HG02885 (cell line): ENCODE measurements at regions not wholly inside any gene's neighbourhood (a gene's known extent, or its start where the extent isn't known, plus 50 kb on each side); places are given as distances from the start of the nearest gene placed in this dataset.
"Not testable (repeated sequence)": the region's sequence is repeated elsewhere in the genome, so short reads cannot be mapped to it uniquely, and the experiment has no call there.

Source experiments
- ATAC-seq: cut with Tn5 transposase; IDR thresholded peaks from one replicate; pipeline ENCODE4 v1.9.1; 2021; ENCODE audit warnings: mild to moderate bottlenecking; ENCODE audit not compliant: unreplicated experiment, poor library complexity

- no peak for ATAC-seq
Observed at GRCh38 chr18:55920063-55920462, 332.1 kb upstream of the TCF4 start.

- no peak for ATAC-seq
Observed at GRCh38 chr18:55918444-55918843, 330.5 kb upstream of the TCF4 start.

- ATAC-seq: no peak
Observed at GRCh38 chr18:55912919-55913318, 324.9 kb upstream of the TCF4 start.

- ATAC-seq: no peak
Observed at GRCh38 chr18:55912071-55912470, 324.1 kb upstream of the TCF4 start.

- ATAC-seq: no peak
Observed at GRCh38 chr18:55910296-55910695, 322.3 kb upstream of the TCF4 start.

- ATAC-seq: no peak
Observed at GRCh38 chr18:55908901-55909366, 320.9 kb upstream of the TCF4 start.

GRCh38 chr18:55907453-55908175 lies 319.6 kb upstream of the TCF4 start:
- no peak for ATAC-seq

GRCh38 chr18:55906536-55906935 lies 318.5 kb upstream of the TCF4 start:
- ATAC-seq: no peak

GRCh38 chr18:55903911-55904310 lies 315.9 kb upstream of the TCF4 start:
- ATAC-seq: no peak

GRCh38 chr18:55900380-55900779 lies 312.4 kb upstream of the TCF4 start:
- ATAC-seq: no peak

- ATAC-seq: no peak
Observed at GRCh38 chr18:55897091-55897689, 309.2 kb upstream of the TCF4 start.

- ATAC-seq: no peak
Observed at GRCh38 chr18:55893948-55894347, 306.0 kb upstream of the TCF4 start.

- not testable (repeated sequence) for ATAC-seq
Observed at GRCh38 chr18:55892862-55893813, 305.1 kb upstream of the TCF4 start.

- no peak for ATAC-seq
Observed at GRCh38 chr18:55886886-55887285, 298.9 kb upstream of the TCF4 start.

GRCh38 chr18:55884498-55884897 lies 296.5 kb upstream of the TCF4 start:
- ATAC-seq: no peak

GRCh38 chr18:55880617-55881016 lies 292.6 kb upstream of the TCF4 start:
- no peak for ATAC-seq

GRCh38 chr18:55879331-55879730 lies 291.3 kb upstream of the TCF4 start:
- no peak for ATAC-seq

- peak; percentile 88 for ATAC-seq
Observed at GRCh38 chr18:55878224-55878623, 290.2 kb upstream of the TCF4 start.

- ATAC-seq: no peak
Observed at GRCh38 chr18:55877321-55877720, 289.3 kb upstream of the TCF4 start.

GRCh38 chr18:55876254-55876653 lies 288.3 kb upstream of the TCF4 start:
- ATAC-seq: no peak

GRCh38 chr18:55875371-55875901 lies 287.4 kb upstream of the TCF4 start:
- ATAC-seq: no peak
